ENCODE measurements at regions not wholly inside any gene's neighbourhood (a gene's known extent, or its start where the extent isn't known, plus 50 kb on each side); places are given as distances from the start of the nearest gene placed in this dataset.

GRCh38 chr12:41627476-41627875, 439.4 kb downstream of the PDZRN4 start:
- no peak overlapping the region for H3K4me3 ChIP-seq (replicated peaks; ENCODE audit: insufficient read depth, low read length)
- H3K27me3 ChIP-seq (ENCODE audit: insufficient read depth, poor library complexity, severe bottlenecking) = no peaks in the 10 kb centered on the region
- no peak overlapping the region for H3K27ac ChIP-seq (replicated peaks)
- DNase-seq (ENCODE audit: low read depth in 1 of 2, low spot score in 1 of 2) = no peak
- no peak for TF ChIP-seq POLR2AphosphoS5 (IDR thresholded peaks at IDR 0.05; ENCODE audit: low read depth)
- no peak for TF ChIP-seq GABPA (IDR thresholded peaks at IDR 0.05; ENCODE audit: low read depth)
- TF ChIP-seq, protein P1, sequence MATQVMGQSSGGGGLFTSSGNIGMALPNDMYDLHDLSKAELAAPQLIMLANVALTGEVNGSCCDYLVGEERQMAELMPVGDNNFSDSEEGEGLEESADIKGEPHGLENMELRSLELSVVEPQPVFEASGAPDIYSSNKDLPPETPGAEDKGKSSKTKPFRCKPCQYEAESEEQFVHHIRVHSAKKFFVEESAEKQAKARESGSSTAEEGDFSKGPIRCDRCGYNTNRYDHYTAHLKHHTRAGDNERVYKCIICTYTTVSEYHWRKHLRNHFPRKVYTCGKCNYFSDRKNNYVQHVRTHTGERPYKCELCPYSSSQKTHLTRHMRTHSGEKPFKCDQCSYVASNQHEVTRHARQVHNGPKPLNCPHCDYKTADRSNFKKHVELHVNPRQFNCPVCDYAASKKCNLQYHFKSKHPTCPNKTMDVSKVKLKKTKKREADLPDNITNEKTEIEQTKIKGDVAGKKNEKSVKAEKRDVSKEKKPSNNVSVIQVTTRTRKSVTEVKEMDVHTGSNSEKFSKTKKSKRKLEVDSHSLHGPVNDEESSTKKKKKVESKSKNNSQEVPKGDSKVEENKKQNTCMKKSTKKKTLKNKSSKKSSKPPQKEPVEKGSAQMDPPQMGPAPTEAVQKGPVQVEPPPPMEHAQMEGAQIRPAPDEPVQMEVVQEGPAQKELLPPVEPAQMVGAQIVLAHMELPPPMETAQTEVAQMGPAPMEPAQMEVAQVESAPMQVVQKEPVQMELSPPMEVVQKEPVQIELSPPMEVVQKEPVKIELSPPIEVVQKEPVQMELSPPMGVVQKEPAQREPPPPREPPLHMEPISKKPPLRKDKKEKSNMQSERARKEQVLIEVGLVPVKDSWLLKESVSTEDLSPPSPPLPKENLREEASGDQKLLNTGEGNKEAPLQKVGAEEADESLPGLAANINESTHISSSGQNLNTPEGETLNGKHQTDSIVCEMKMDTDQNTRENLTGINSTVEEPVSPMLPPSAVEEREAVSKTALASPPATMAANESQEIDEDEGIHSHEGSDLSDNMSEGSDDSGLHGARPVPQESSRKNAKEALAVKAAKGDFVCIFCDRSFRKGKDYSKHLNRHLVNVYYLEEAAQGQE (IDR thresholded peaks at IDR 0.05; ENCODE audit: insufficient replicate concordance, low read depth) = no peak
- no peak for TF ChIP-seq SPI1 (IDR thresholded peaks at IDR 0.05; ENCODE audit: borderline replicate concordance, low read depth)
- TF ChIP-seq, protein P2, sequence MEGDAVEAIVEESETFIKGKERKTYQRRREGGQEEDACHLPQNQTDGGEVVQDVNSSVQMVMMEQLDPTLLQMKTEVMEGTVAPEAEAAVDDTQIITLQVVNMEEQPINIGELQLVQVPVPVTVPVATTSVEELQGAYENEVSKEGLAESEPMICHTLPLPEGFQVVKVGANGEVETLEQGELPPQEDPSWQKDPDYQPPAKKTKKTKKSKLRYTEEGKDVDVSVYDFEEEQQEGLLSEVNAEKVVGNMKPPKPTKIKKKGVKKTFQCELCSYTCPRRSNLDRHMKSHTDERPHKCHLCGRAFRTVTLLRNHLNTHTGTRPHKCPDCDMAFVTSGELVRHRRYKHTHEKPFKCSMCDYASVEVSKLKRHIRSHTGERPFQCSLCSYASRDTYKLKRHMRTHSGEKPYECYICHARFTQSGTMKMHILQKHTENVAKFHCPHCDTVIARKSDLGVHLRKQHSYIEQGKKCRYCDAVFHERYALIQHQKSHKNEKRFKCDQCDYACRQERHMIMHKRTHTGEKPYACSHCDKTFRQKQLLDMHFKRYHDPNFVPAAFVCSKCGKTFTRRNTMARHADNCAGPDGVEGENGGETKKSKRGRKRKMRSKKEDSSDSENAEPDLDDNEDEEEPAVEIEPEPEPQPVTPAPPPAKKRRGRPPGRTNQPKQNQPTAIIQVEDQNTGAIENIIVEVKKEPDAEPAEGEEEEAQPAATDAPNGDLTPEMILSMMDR (IDR thresholded peaks at IDR 0.05; ENCODE audit: insufficient read depth, low read length) = no peak

DNA sequence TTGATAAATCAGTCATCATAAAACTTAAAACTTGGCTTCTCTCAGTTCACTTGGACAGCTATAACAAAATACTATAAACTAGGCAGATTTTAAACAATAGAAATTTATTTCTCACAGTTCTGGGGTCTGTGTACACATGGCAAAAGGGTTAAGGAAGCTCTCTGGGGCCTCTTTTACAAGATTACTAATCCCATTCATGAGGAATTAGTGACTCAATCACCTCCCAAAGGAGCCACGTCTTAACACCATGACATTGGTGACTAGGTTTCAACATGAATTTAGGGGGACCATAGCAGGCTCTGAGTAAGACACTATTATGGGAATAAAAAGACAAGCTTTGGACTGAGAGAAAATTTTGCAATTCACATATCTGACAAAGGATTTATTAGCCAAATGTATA, 436.5 kb downstream of the PDZRN4 start:
- Histone ChIP-seq H3K27ac (replicated peaks) (no peak overlapping the region), H3K27me3 (ENCODE audit: insufficient read depth, poor library complexity, severe bottlenecking) (no peaks in the 10 kb centered on the region), H3K4me3 (replicated peaks; ENCODE audit: insufficient read depth, low read length) (no peak overlapping the region)
- no peak for DNase-seq (ENCODE audit: low read depth in 1 of 2, low spot score in 1 of 2)
- no peak for TF ChIP-seq SPI1 (IDR thresholded peaks at IDR 0.05; ENCODE audit: borderline replicate concordance, low read depth)
- no peak for TF ChIP-seq POLR2AphosphoS5 (IDR thresholded peaks at IDR 0.05; ENCODE audit: low read depth)
- TF ChIP-seq, protein P2 (IDR thresholded peaks at IDR 0.05; ENCODE audit: insufficient read depth, low read length) = no peak
- TF ChIP-seq GABPA (IDR thresholded peaks at IDR 0.05; ENCODE audit: low read depth) = no peak
- TF ChIP-seq, protein P1 (IDR thresholded peaks at IDR 0.05; ENCODE audit: insufficient replicate concordance, low read depth) = no peak
